ENCODE measurements at regions not wholly inside any gene's neighbourhood (a gene's known extent, or its start where the extent isn't known, plus 50 kb on each side); places are given as distances from the start of the nearest gene placed in this dataset.
"Not testable (repeated sequence)": the region's sequence is repeated elsewhere in the genome, so short reads cannot be mapped to it uniquely, and the experiment has no call there.

GRCh38 chr15:89030311-89030710 lies 57.9 kb upstream of the ABHD2 start:
- no peak for DNase-seq

GRCh38 chr15:89031637-89032285 lies 56.5 kb upstream of the ABHD2 start:
- not testable (repeated sequence) for DNase-seq

- DNase-seq, result no peak
Measured at GRCh38 chr15:89034305-89034704, 54.0 kb upstream of the ABHD2 start.

- no peak for DNase-seq
Measured at GRCh38 chr15:89035150-89035549, 53.1 kb upstream of the ABHD2 start.

- DNase-seq, result no peak
Measured at GRCh38 chr15:89035658-89036057, 52.6 kb upstream of the ABHD2 start.

- no peak for DNase-seq
Measured at GRCh38 chr15:89038146-89038545, 50.1 kb upstream of the ABHD2 start.
